SK-N-SH (cell line): ENCODE measurements at regions not wholly inside any gene's neighbourhood (a gene's known extent, or its start where the extent isn't known, plus 50 kb on each side); places are given as distances from the start of the nearest gene placed in this dataset.
A peak's percentile ranks its signal among the peaks of the same experiment; 100 is the strongest.

Experiments used
- CTCF ChIA-PET: fragments of 300-600, 350-600 bp; formaldehyde crosslinking; extraction: SDS; loops from one replicate; lab custom pipeline; 2021; lab: Yijun Ruan, JAX
- POLR2A ChIA-PET: fragments of 350-600 bp; sonication (Branson Sonifier 250); formaldehyde crosslinking; extraction: SDS; loops from one replicate; lab custom pipeline; 2020; ENCODE audit warnings: antibody characterized with exemption, inconsistent platforms; lab: Yijun Ruan, JAX
- DNase-seq: peaks from one replicate; pipeline ENCODE4 v3.0.0; 2012
- H2AFZ ChIP-seq: fragments of 200-600 bp; sonication (generic); 2 replicates; pipeline ENCODE4 v1.8.1; 2016; ENCODE audit warnings: antibody characterized with exemption, mild to moderate bottlenecking, low read depth
- H3F3A ChIP-seq: fragments of 200-600 bp; sonication (generic); replicated peaks from 2 replicates; pipeline ENCODE3; 2016; ENCODE audit warnings: antibody characterized with exemption, mild to moderate bottlenecking; ENCODE audit not compliant: insufficient read depth
- H3K27ac ChIP-seq, 2 experiments: fragments of 200-500 bp in 1 of 2; fragments of 200-600 bp in 1 of 2; sonication (Bioruptor generic) in 1 of 2; sonication (generic), shearing (Covaris generic) in 1 of 2; 2 replicates each; pipeline versions ENCODE4 v1.5.1 to v1.6.1; 2014 to 2016; ENCODE audit warnings: low read depth in 2 of 2, inconsistent platforms in 1 of 2, low read length in 1 of 2, mild to moderate bottlenecking in 1 of 2, mixed read lengths in 1 of 2
- H3K27me3 ChIP-seq: fragments of 200-600 bp; sonication (generic), shearing (Covaris generic); 2 replicates; pipeline ENCODE4 v1.6.1; 2016; ENCODE audit warnings: mixed run types; ENCODE audit not compliant: insufficient read depth
- H3K36me3 ChIP-seq, 2 experiments: fragments of 200-500 bp in 1 of 2; fragments of 200-600 bp in 1 of 2; sonication (Bioruptor generic) in 1 of 2; sonication (generic) in 1 of 2; replicated peaks in 1 of 2; 2 replicates each; pipeline versions ENCODE3 to v1.5.1; 2014 to 2016; ENCODE audit warnings: low read length in 1 of 2, mild to moderate bottlenecking in 1 of 2; ENCODE audit not compliant: insufficient read depth in 2 of 2, control insufficient read depth in 1 of 2
- H3K4me1 ChIP-seq, 2 experiments: fragments of 200-500 bp in 1 of 2; fragments of 200-600 bp in 1 of 2; sonication (Bioruptor generic) in 1 of 2; sonication (generic), shearing (Covaris generic) in 1 of 2; 2 replicates each; pipeline versions ENCODE4 v1.5.1 to v1.6.1; 2014 to 2016; ENCODE audit warnings: low read depth in 1 of 2, low read length in 1 of 2, mixed run types in 1 of 2; ENCODE audit not compliant: insufficient read depth in 2 of 2, control insufficient read depth in 1 of 2
- H3K4me2 ChIP-seq: fragments of 200-600 bp; sonication (generic), shearing (Covaris generic); 2 replicates; pipeline ENCODE4 v1.6.1; 2017; ENCODE audit warnings: mixed run types
- H3K4me3 ChIP-seq, 2 experiments: fragments of 200-500 bp in 1 of 2; fragments of 200-600 bp in 1 of 2; sonication (Bioruptor generic) in 1 of 2; sonication (generic), shearing (Covaris generic) in 1 of 2; 2 replicates each; pipeline versions ENCODE4 v1.5.1 to v1.8.1; 2014 to 2016; ENCODE audit warnings: low read depth in 2 of 2, inconsistent platforms in 1 of 2, low read length in 1 of 2, mild to moderate bottlenecking in 1 of 2, mixed read lengths in 1 of 2, moderate library complexity in 1 of 2
- H3K79me2 ChIP-seq: fragments of 200-600 bp; sonication (generic); 2 replicates; pipeline ENCODE4 v1.8.1; 2017; ENCODE audit warnings: mild to moderate bottlenecking; ENCODE audit not compliant: insufficient read depth
- H3K9ac ChIP-seq: fragments of 200-600 bp; sonication (generic); 2 replicates; pipeline ENCODE4 v1.6.1; 2017; ENCODE audit warnings: mixed run types
- H3K9me2 ChIP-seq: fragments of 200-600 bp; sonication (generic); 2 replicates; pipeline ENCODE4 v1.6.1; 2017; ENCODE audit warnings: mixed run types
- H3K9me3 ChIP-seq: fragments of 200-600 bp; sonication (generic); 2 replicates; pipeline ENCODE4 v1.6.1; 2017; ENCODE audit warnings: mixed run types, mild to moderate bottlenecking, moderate library complexity
- H4K20me1 ChIP-seq: fragments of 200-600 bp; sonication (generic); 2 replicates; pipeline ENCODE4 v1.6.1; 2017; ENCODE audit warnings: mild to moderate bottlenecking, mixed run types; ENCODE audit not compliant: insufficient read depth
- EZH2phosphoT487 ChIP-seq: fragments of 200-600 bp; sonication (generic); IDR thresholded peaks from 2 replicates; pipeline ENCODE4 v1.6.1; 2017; ENCODE audit warnings: low read depth, mixed run types, mild to moderate bottlenecking, antibody characterized with exemption, moderate library complexity, borderline replicate concordance
- FOXJ3 ChIP-seq: sonication (generic); formaldehyde crosslinking; IDR thresholded peaks from 2 replicates; pipeline ENCODE4 v1.5.1; 2020; ENCODE audit warnings: mild to moderate bottlenecking, missing genetic modification reagents
- IRF3 ChIP-seq: fragments of 150-350 bp; IDR thresholded peaks from 2 replicates; pipeline ENCODE4 v1.6.1; 2016; ENCODE audit warnings: mild to moderate bottlenecking, low read depth, low read length
- NRF1 ChIP-seq: IDR thresholded peaks from 2 replicates; pipeline ENCODE4 v1.6.1; 2012; ENCODE audit warnings: low read depth, mild to moderate bottlenecking, low read length
- SIN3A ChIP-seq: IDR thresholded peaks from 2 replicates; pipeline ENCODE4 v1.6.1; 2012; ENCODE audit warnings: low read depth, mild to moderate bottlenecking, low read length, moderate library complexity, borderline replicate concordance
- TAF1 ChIP-seq: IDR thresholded peaks from 2 replicates; pipeline ENCODE4 v1.6.1; 2012; ENCODE audit warnings: low read depth, mild to moderate bottlenecking, low read length, moderate library complexity, borderline replicate concordance
- TCF12 ChIP-seq: IDR thresholded peaks from 2 replicates; pipeline ENCODE4 v1.4.0; 2012
- YY1 ChIP-seq: IDR thresholded peaks from 2 replicates; pipeline ENCODE4 v1.4.0; 2012; ENCODE audit warnings: low read depth, mild to moderate bottlenecking
- WGBS: methylation state at CpG from one replicate; pipeline ENCODE4 v1.1.6; 2017; ENCODE audit warnings: low lambda C conversion rate; 5-methylcytosine and 5-hydroxymethylcytosine counted together
- TF ChIP-seq, protein P1 (sequence below): IDR thresholded peaks from 2 replicates; pipeline ENCODE4 v1.4.0; 2012; ENCODE audit warnings: low read depth
- TF ChIP-seq, protein P2 (sequence below): fragments of 200-600 bp; sonication (generic); IDR thresholded peaks from 2 replicates; pipeline ENCODE4 v1.6.1; 2017; ENCODE audit warnings: antibody characterized with exemption, mild to moderate bottlenecking, moderate library complexity

GRCh38 chr5:153421676-153422075, 68.8 kb upstream of the GRIA1 start:
- H3K9me2 ChIP-seq = no peaks in the 10 kb centered on the region
- H3K4me3 ChIP-seq = no peak overlapping the region
- no peak overlapping the region for H3K9ac ChIP-seq
- H3K4me1 ChIP-seq = no peaks in the 10 kb centered on the region
- H3K27me3 ChIP-seq = no peaks in the 10 kb centered on the region
- no peaks in the 10 kb centered on the region for H4K20me1 ChIP-seq
- no peak overlapping the region for H2AFZ ChIP-seq
- no peak for DNase-seq
- ChIA-PET CTCF (no interaction called here), POLR2A (no interaction called here)
- no peaks in the 10 kb centered on the region for H3K79me2 ChIP-seq
- no peak overlapping the region for H3K27ac ChIP-seq
- no peaks in the 10 kb centered on the region for H3K9me3 ChIP-seq
- no peak overlapping the region for H3K4me2 ChIP-seq
- TF ChIP-seq EZH2phosphoT487 = no peak
- TF ChIP-seq, protein P1, sequence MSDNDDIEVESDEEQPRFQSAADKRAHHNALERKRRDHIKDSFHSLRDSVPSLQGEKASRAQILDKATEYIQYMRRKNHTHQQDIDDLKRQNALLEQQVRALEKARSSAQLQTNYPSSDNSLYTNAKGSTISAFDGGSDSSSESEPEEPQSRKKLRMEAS = no peak
- TF ChIP-seq FOXJ3 (CRISPR knock-in tag) = no peak
- TF ChIP-seq TCF12 = no peak
- no peak for TF ChIP-seq YY1
- no peak for TF ChIP-seq SIN3A
- no peak for TF ChIP-seq NRF1
- no peak for TF ChIP-seq IRF3
- no peaks in the 10 kb centered on the region for H3K36me3 ChIP-seq
- no peaks in the 10 kb centered on the region for H3F3A ChIP-seq

GRCh38 chr5:153425914-153426313, 64.6 kb upstream of the GRIA1 start:
- H3K9ac ChIP-seq = no peak overlapping the region
- DNase-seq = no peak
- 9% methylated on average over 1 of the region's 1 CpG for WGBS
- H3K4me1 ChIP-seq = no peaks in the 10 kb centered on the region
- H3K4me2 ChIP-seq = no peak overlapping the region
- H3F3A ChIP-seq = no peaks in the 10 kb centered on the region
- no peaks in the 10 kb centered on the region for H3K9me3 ChIP-seq
- ChIA-PET CTCF (no interaction called here), POLR2A (no interaction called here)
- no peaks in the 10 kb centered on the region for H3K27me3 ChIP-seq
- TF ChIP-seq, protein P2, sequence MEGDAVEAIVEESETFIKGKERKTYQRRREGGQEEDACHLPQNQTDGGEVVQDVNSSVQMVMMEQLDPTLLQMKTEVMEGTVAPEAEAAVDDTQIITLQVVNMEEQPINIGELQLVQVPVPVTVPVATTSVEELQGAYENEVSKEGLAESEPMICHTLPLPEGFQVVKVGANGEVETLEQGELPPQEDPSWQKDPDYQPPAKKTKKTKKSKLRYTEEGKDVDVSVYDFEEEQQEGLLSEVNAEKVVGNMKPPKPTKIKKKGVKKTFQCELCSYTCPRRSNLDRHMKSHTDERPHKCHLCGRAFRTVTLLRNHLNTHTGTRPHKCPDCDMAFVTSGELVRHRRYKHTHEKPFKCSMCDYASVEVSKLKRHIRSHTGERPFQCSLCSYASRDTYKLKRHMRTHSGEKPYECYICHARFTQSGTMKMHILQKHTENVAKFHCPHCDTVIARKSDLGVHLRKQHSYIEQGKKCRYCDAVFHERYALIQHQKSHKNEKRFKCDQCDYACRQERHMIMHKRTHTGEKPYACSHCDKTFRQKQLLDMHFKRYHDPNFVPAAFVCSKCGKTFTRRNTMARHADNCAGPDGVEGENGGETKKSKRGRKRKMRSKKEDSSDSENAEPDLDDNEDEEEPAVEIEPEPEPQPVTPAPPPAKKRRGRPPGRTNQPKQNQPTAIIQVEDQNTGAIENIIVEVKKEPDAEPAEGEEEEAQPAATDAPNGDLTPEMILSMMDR = peak; percentile 39
- no peak for TF ChIP-seq TAF1
- H3K27ac ChIP-seq = no peak overlapping the region
- H3K9me2 ChIP-seq = no peaks in the 10 kb centered on the region
- H2AFZ ChIP-seq = no peak overlapping the region
- H4K20me1 ChIP-seq = no peaks in the 10 kb centered on the region
- no peaks in the 10 kb centered on the region for H3K79me2 ChIP-seq
- H3K36me3 ChIP-seq = no peaks in the 10 kb centered on the region
- no peak overlapping the region; a peak in 1 of 4 replicates for H3K4me3 ChIP-seq
